ENCODE measurements at regions not wholly inside any gene's neighbourhood (a gene's known extent, or its start where the extent isn't known, plus 50 kb on each side); places are given as distances from the start of the nearest gene placed in this dataset.

DNA sequence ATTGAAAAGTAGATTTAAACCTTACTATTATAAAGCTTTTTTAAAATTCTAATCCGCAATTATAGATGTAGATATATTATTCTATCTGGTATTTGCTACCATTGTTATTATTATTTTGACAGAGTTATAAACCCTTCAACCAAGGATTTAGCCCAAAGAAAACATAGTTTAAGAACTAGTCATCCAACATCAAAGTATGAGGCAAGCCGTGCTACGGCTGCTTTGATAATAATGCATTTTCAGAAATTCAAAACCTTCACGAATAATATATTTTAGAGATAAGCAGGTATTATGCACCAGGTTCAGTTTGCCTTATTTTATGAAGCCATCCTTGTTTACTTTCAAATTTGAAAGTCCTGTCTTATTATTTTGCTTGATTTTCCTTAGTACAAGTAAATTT, 1501.7 kb downstream of the RAPGEF2 start:
- Histone ChIP-seq H3K27ac (ENCODE audit: low read depth in 1 of 2, low read length in 2 of 2) (no peak overlapping the region), H3K9me3 (ENCODE audit: control insufficient read depth, low read length) (no peaks in the 10 kb centered on the region), H3K27me3 (ENCODE audit: control insufficient read depth in 1 of 2, insufficient read depth in 2 of 2, low read length in 1 of 2) (no peaks in the 10 kb centered on the region), H3K4me1 (ENCODE audit: control insufficient read depth in 1 of 2, insufficient read depth in 2 of 2, low read length in 2 of 2) (no peaks in the 10 kb centered on the region), H3K4me3 (ENCODE audit: low read length in 2 of 2) (no peak overlapping the region), H3K36me3 (ENCODE audit: control insufficient read depth in 1 of 2, insufficient read depth in 2 of 2, low read length in 1 of 2) (no peaks in the 10 kb centered on the region)
- intact Hi-C loops (cut with DNase I), result no loop called here
- no peak for ATAC-seq (ENCODE audit: low FRiP score)
- no peak for DNase-seq
- 45 to 47% methylated on average over 4 of the region's 4 CpGs for WGBS, 2 donors

DNA sequence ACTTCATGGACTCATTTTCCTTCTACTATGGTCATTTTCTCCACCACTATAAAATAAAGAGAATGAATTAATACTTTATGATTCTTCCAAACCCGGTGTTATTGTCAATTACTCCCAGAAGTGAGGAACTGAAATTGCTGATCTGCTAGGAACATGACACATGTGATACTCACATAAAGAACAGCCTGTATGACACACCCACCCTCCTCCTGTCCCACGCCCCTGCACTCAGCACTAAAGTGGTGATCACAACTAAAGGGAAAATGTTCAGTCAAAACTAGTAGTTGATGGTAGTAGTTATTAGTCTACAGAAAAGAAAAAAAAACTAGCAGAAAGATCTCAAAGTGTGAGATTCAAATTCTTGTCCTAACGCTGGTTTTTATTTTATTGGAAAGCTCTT, 1508.3 kb downstream of the RAPGEF2 start:
- WGBS, 2 donors, result 78% methylated on average over 3 of the region's 3 CpGs

DNA sequence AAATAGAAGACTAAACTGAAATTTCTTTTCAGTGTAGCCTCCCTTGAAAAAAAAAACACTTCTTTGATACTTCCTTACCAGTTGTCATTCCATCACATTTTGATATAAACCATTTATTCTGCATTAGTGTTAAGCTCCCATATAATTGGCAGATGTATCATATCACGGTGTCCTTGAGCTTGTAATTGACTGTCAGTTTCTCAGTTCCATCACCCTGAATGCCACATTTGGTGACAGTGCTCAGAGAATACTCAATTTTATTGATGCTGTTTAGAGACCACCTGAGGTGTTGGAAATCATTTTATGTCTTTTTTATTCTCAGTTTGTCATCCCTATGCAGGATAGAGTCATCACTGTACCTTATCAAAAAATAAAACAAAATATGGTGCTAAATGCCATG, 1528.2 kb downstream of the RAPGEF2 start:
- H3K27me3 ChIP-seq (ENCODE audit: control insufficient read depth in 1 of 2, insufficient read depth in 2 of 2, low read length in 1 of 2), result no peaks in the 10 kb centered on the region
- ATAC-seq (ENCODE audit: low FRiP score), result no peak
- intact Hi-C loops (cut with DNase I), result no loop called here
- H3K4me3 ChIP-seq (ENCODE audit: low read length in 2 of 2), result no peak overlapping the region
- WGBS, 2 donors, result 86 to 90% methylated on average over 1 of the region's 1 CpG
- H3K9me3 ChIP-seq (ENCODE audit: control insufficient read depth, low read length), result no peaks in the 10 kb centered on the region
- no peak for DNase-seq
- H3K27ac ChIP-seq (ENCODE audit: low read depth in 1 of 2, low read length in 2 of 2), result no peak overlapping the region
- H3K36me3 ChIP-seq (ENCODE audit: control insufficient read depth in 1 of 2, insufficient read depth in 2 of 2, low read length in 1 of 2), result no peaks in the 10 kb centered on the region
- H3K4me1 ChIP-seq (ENCODE audit: control insufficient read depth in 1 of 2, insufficient read depth in 2 of 2, low read length in 2 of 2), result no peaks in the 10 kb centered on the region

More for the DNA sequence above, 1508.3 kb downstream of the RAPGEF2 start:
- H3K4me3 ChIP-seq (ENCODE audit: low read length in 2 of 2), result no peak overlapping the region
- no peak for DNase-seq
- no peak for ATAC-seq (ENCODE audit: low FRiP score)
- no peak overlapping the region for H3K27ac ChIP-seq (ENCODE audit: low read depth in 1 of 2, low read length in 2 of 2)
- H3K9me3 ChIP-seq (ENCODE audit: control insufficient read depth, low read length), result no peaks in the 10 kb centered on the region
- no peaks in the 10 kb centered on the region for H3K4me1 ChIP-seq (ENCODE audit: control insufficient read depth in 1 of 2, insufficient read depth in 2 of 2, low read length in 2 of 2)
- H3K36me3 ChIP-seq (ENCODE audit: control insufficient read depth in 1 of 2, insufficient read depth in 2 of 2, low read length in 1 of 2), result no peaks in the 10 kb centered on the region
- H3K27me3 ChIP-seq (ENCODE audit: control insufficient read depth in 1 of 2, insufficient read depth in 2 of 2, low read length in 1 of 2), result no peaks in the 10 kb centered on the region
- intact Hi-C loops (cut with DNase I), result no loop called here

DNA sequence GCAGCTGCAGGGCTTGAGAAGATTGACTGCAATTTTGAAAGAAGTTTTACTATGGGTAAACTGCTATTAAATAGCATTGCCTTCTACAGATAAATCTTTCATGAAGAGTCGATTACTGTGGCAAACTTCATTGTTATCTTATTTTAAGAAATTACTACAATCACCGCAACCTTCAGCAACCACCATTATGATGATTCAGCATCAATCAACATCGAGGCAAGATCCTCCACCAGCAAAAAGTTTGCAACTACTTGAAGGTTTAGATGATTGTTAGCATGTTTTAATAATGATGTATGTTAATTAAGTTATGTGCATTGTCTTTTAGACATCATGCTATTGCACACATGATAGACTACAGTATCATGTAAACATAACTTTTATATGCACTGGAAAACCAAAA, 1511.0 kb downstream of the FSTL5 start:
- intact Hi-C loops (cut with DNase I), result no loop called here
- Histone ChIP-seq H3K4me1 (ENCODE audit: control insufficient read depth in 1 of 2, insufficient read depth in 2 of 2, low read length in 2 of 2) (no peaks in the 10 kb centered on the region), H3K9me3 (ENCODE audit: control insufficient read depth, low read length) (no peaks in the 10 kb centered on the region), H3K36me3 (ENCODE audit: control insufficient read depth in 1 of 2, insufficient read depth in 2 of 2, low read length in 1 of 2) (no peaks in the 10 kb centered on the region), H3K27me3 (ENCODE audit: control insufficient read depth in 1 of 2, insufficient read depth in 2 of 2, low read length in 1 of 2) (no peaks in the 10 kb centered on the region), H3K4me3 (ENCODE audit: low read length in 2 of 2) (no peak overlapping the region), H3K27ac (ENCODE audit: low read depth in 1 of 2, low read length in 2 of 2) (no peak overlapping the region)
- no peak for DNase-seq
- ATAC-seq (ENCODE audit: low FRiP score), result no peak
- 87 to 91% methylated on average over 3 of the region's 3 CpGs for WGBS, 2 donors

DNA sequence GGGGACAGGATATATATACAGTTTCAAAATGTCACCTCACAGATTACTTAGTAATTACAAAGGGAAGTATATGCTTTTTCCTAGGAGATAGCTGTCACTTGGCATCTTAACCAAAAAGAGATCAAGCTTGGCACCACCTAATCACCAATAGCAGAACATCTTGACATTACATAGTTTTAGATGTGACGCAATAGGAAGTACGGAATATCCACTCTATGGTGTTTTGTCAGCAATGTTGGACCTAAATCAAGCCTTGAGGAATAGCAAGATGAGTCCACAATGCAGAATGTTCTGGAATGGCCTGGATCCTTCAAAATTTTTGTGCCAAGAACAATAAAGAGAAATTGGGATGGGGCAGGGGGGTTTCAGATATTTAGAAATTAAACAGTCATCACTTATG, 1488.2 kb downstream of the FSTL5 start:
- H3K4me3 ChIP-seq (ENCODE audit: low read length in 2 of 2), result no peak overlapping the region
- no peaks in the 10 kb centered on the region for H3K4me1 ChIP-seq (ENCODE audit: control insufficient read depth in 1 of 2, insufficient read depth in 2 of 2, low read length in 2 of 2)
- H3K27ac ChIP-seq (ENCODE audit: low read depth in 1 of 2, low read length in 2 of 2), result no peak overlapping the region
- no peaks in the 10 kb centered on the region for H3K9me3 ChIP-seq (ENCODE audit: control insufficient read depth, low read length)
- H3K27me3 ChIP-seq (ENCODE audit: control insufficient read depth in 1 of 2, insufficient read depth in 2 of 2, low read length in 1 of 2), result no peaks in the 10 kb centered on the region
- ATAC-seq (ENCODE audit: low FRiP score) (no peak), DNase-seq (no peak)
- intact Hi-C loops (cut with DNase I), result no loop called here
- H3K36me3 ChIP-seq (ENCODE audit: control insufficient read depth in 1 of 2, insufficient read depth in 2 of 2, low read length in 1 of 2), result no peaks in the 10 kb centered on the region
- WGBS, 2 donors, result 92 to 96% methylated on average over 2 of the region's 2 CpGs

DNA sequence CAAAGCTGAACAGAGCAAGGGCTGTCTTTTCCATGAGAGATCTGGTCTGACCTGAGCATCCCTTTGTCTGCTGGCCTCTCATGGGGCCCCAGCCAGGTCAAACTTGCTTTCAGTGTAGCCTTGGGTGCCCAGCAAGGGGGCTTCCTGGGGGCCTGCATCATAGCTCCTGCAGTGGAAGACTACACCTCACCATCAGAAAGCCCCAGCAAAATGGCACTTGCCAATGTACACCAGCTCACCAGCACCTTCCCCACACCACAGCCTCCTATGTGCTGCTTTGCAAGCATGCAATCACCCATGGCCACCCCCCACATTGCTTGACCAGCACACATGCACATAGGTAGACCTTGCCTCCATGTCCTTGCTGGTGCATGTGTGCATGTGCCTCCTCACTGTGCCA, 1478.1 kb downstream of the FSTL5 start:
- H3K27me3 ChIP-seq (ENCODE audit: control insufficient read depth in 1 of 2, insufficient read depth in 2 of 2, low read length in 1 of 2), result no peaks in the 10 kb centered on the region
- DNase-seq, result no peak
- no peak for ATAC-seq (ENCODE audit: low FRiP score)
- no peaks in the 10 kb centered on the region for H3K9me3 ChIP-seq (ENCODE audit: control insufficient read depth, low read length)
- H3K36me3 ChIP-seq (ENCODE audit: control insufficient read depth in 1 of 2, insufficient read depth in 2 of 2, low read length in 1 of 2), result no peaks in the 10 kb centered on the region
- intact Hi-C loops (cut with DNase I), result no loop called here
- H3K27ac ChIP-seq (ENCODE audit: low read depth in 1 of 2, low read length in 2 of 2), result no peak overlapping the region
- no peak overlapping the region for H3K4me3 ChIP-seq (ENCODE audit: low read length in 2 of 2)
- H3K4me1 ChIP-seq (ENCODE audit: control insufficient read depth in 1 of 2, insufficient read depth in 2 of 2, low read length in 2 of 2), result no peaks in the 10 kb centered on the region

DNA sequence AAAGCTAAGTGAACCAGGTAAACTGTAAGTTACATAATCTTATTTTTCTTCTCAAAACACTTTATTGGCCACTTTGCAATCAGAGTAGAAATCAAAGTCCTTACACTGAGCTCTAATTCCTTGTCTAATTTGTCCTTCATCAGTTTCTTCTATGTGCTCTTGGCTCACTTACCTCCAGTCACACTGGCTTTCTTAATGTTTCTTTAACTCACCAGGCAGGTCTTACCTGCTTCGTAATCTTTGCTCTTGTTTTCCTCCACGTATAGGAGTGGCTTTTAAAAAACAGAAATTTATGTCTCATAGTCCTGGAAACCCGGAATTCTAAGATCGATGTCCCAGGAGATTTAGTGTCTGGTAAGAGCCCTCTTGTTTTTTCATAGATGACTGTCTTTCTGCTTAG, 1462.1 kb downstream of the FSTL5 start:
- intact Hi-C loops (cut with DNase I), result no loop called here
- 80 to 84% methylated on average over 4 of the region's 4 CpGs for WGBS, 2 donors

DNA sequence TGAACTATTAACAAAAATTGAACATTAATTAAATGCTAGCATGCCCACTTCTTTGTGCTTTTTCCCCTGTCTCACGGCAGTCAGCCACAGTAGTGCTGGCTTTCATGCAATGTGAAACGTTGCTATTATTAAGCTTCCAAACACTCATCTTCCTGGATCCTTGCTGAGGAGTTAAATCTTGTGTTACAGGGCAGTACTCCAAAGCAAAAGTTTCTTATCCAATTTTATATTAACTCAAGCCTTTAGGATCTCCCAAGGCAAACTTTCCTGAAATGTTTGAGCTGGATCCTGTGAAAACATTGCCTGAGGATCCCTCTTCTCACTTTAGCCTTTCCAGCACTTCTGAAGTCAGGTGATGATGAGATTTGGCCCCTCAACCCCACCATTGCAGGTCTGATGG, 1454.8 kb downstream of the FSTL5 start:
- H3K36me3 ChIP-seq (ENCODE audit: control insufficient read depth in 1 of 2, insufficient read depth in 2 of 2, low read length in 1 of 2), result no peaks in the 10 kb centered on the region
- intact Hi-C loops (cut with DNase I), result no loop called here
- DNase-seq, result no peak
- H3K4me3 ChIP-seq (ENCODE audit: low read length in 2 of 2), result no peak overlapping the region
- no peak overlapping the region for H3K27ac ChIP-seq (ENCODE audit: low read depth in 1 of 2, low read length in 2 of 2)
- no peaks in the 10 kb centered on the region for H3K27me3 ChIP-seq (ENCODE audit: control insufficient read depth in 1 of 2, insufficient read depth in 2 of 2, low read length in 1 of 2)
- H3K4me1 ChIP-seq (ENCODE audit: control insufficient read depth in 1 of 2, insufficient read depth in 2 of 2, low read length in 2 of 2), result no peaks in the 10 kb centered on the region
- WGBS, 2 donors, result 45 to 46% methylated on average over 2 of the region's 2 CpGs
- no peaks in the 10 kb centered on the region for H3K9me3 ChIP-seq (ENCODE audit: control insufficient read depth, low read length)
- ATAC-seq (ENCODE audit: low FRiP score), result no peak

More for the DNA sequence above, 1462.1 kb downstream of the FSTL5 start:
- H3K36me3 ChIP-seq (ENCODE audit: control insufficient read depth in 1 of 2, insufficient read depth in 2 of 2, low read length in 1 of 2), result no peaks in the 10 kb centered on the region
- no peaks in the 10 kb centered on the region for H3K9me3 ChIP-seq (ENCODE audit: control insufficient read depth, low read length)
- H3K27me3 ChIP-seq (ENCODE audit: control insufficient read depth in 1 of 2, insufficient read depth in 2 of 2, low read length in 1 of 2), result no peaks in the 10 kb centered on the region
- no peak overlapping the region for H3K4me3 ChIP-seq (ENCODE audit: low read length in 2 of 2)
- DNase-seq (no peak), ATAC-seq (ENCODE audit: low FRiP score) (no peak)
- H3K27ac ChIP-seq (ENCODE audit: low read depth in 1 of 2, low read length in 2 of 2), result no peak overlapping the region
- H3K4me1 ChIP-seq (ENCODE audit: control insufficient read depth in 1 of 2, insufficient read depth in 2 of 2, low read length in 2 of 2), result no peaks in the 10 kb centered on the region

DNA sequence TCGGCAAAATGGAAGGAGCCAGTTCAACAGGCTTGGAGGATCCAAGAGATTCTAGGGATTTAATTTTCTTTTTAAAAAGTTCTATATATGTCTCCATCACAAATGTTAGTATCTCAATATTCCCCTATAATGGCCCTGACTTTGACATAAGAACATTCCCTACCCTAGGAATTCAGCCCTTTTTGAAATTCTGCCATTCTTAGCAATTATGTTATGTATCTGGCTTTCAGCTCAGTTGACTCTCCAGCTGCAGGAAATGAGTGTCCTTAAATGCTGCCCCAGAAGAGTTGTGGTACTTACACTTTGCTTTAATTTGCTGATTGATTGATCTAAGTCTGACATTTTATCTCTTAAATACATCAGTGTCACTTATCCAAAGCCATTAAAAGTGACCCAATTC, 1454.3 kb downstream of the FSTL5 start:
- intact Hi-C loops (cut with DNase I), result no loop called here
- DNase-seq (no peak), ATAC-seq (ENCODE audit: low FRiP score) (no peak)
- no peaks in the 10 kb centered on the region for H3K9me3 ChIP-seq (ENCODE audit: control insufficient read depth, low read length)
- no peak overlapping the region for H3K4me3 ChIP-seq (ENCODE audit: low read length in 2 of 2)
- H3K4me1 ChIP-seq (ENCODE audit: control insufficient read depth in 1 of 2, insufficient read depth in 2 of 2, low read length in 2 of 2), result no peaks in the 10 kb centered on the region
- H3K27ac ChIP-seq (ENCODE audit: low read depth in 1 of 2, low read length in 2 of 2), result no peak overlapping the region
- 98 to 100% methylated on average over 1 of the region's 1 CpG for WGBS, 2 donors
- H3K36me3 ChIP-seq (ENCODE audit: control insufficient read depth in 1 of 2, insufficient read depth in 2 of 2, low read length in 1 of 2), result no peaks in the 10 kb centered on the region
- H3K27me3 ChIP-seq (ENCODE audit: control insufficient read depth in 1 of 2, insufficient read depth in 2 of 2, low read length in 1 of 2), result no peaks in the 10 kb centered on the region
